ENCODE measurements at regions not wholly inside any gene's neighbourhood (a gene's known extent, or its start where the extent isn't known, plus 50 kb on each side); places are given as distances from the start of the nearest gene placed in this dataset.

- TF ChIP-seq CTCF (conservative IDR thresholded peaks at IDR 0.05; ENCODE audit: low read depth, low read length) (no peak), EZH2 (IDR thresholded peaks at IDR 0.05; ENCODE audit: low read length, unreplicated experiment) (no peak)
These were observed 492.7 kb upstream of the DDX18 start for GRCh38 chr2:117321816-117322215.

Data from PC-3 (cell line).